ENCODE measurements at regions not wholly inside any gene's neighbourhood (a gene's known extent, or its start where the extent isn't known, plus 50 kb on each side); places are given as distances from the start of the nearest gene placed in this dataset.
"Not testable (repeated sequence)": the region's sequence is repeated elsewhere in the genome, so short reads cannot be mapped to it uniquely, and the experiment has no call there.

GRCh38 chr2:52414561-52415295 lies 1352.9 kb upstream of the CHAC2 start:
- no peak for DNase-seq

- not testable (repeated sequence) for DNase-seq
Measured at GRCh38 chr2:52409308-52410118, 1358.1 kb upstream of the CHAC2 start.

- DNase-seq: no peak
Measured at GRCh38 chr2:52405980-52406379, 1361.6 kb upstream of the CHAC2 start.

- no peak for DNase-seq
Measured at GRCh38 chr2:52404866-52405265, 1362.7 kb upstream of the CHAC2 start.

GRCh38 chr2:52404046-52404445 lies 1363.6 kb upstream of the CHAC2 start:
- no peak for DNase-seq

GRCh38 chr2:52402128-52402527 lies 1365.5 kb upstream of the CHAC2 start:
- no peak for DNase-seq

- no peak for DNase-seq
Measured at GRCh38 chr2:52396836-52397235, 1364.9 kb upstream of the NRXN1 start.

- no peak for DNase-seq
Measured at GRCh38 chr2:52395912-52396311, 1364.0 kb upstream of the NRXN1 start.

GRCh38 chr2:52391621-52392020 lies 1359.7 kb upstream of the NRXN1 start:
- DNase-seq: no peak

GRCh38 chr2:52390651-52391050 lies 1358.7 kb upstream of the NRXN1 start:
- DNase-seq: no peak

GRCh38 chr2:52387937-52388590 lies 1356.1 kb upstream of the NRXN1 start:
- no peak for DNase-seq

- no peak for DNase-seq
Measured at GRCh38 chr2:52386433-52387030, 1354.6 kb upstream of the NRXN1 start.

GRCh38 chr2:52383541-52383940 lies 1351.6 kb upstream of the NRXN1 start:
- DNase-seq: no peak

- no peak for DNase-seq
Measured at GRCh38 chr2:52369178-52369577, 1337.2 kb upstream of the NRXN1 start.

- DNase-seq: no peak
Measured at GRCh38 chr2:52368141-52368540, 1336.2 kb upstream of the NRXN1 start.

- DNase-seq: no peak
Measured at GRCh38 chr2:52365946-52366345, 1334.0 kb upstream of the NRXN1 start.

- DNase-seq: no peak
Measured at GRCh38 chr2:52356556-52356955, 1324.6 kb upstream of the NRXN1 start.

- no peak for DNase-seq
Measured at GRCh38 chr2:52347292-52347691, 1315.4 kb upstream of the NRXN1 start.

GRCh38 chr2:52345676-52346075 lies 1313.7 kb upstream of the NRXN1 start:
- no peak for DNase-seq

- no peak for DNase-seq
Measured at GRCh38 chr2:52345082-52345481, 1313.2 kb upstream of the NRXN1 start.

- no peak for DNase-seq
Measured at GRCh38 chr2:52343706-52344266, 1311.9 kb upstream of the NRXN1 start.

- DNase-seq: no peak
Measured at GRCh38 chr2:52343010-52343409, 1311.1 kb upstream of the NRXN1 start.

GRCh38 chr2:52342458-52342857 lies 1310.5 kb upstream of the NRXN1 start:
- no peak for DNase-seq
